PC-3 (cell line): ENCODE measurements at regions not wholly inside any gene's neighbourhood (a gene's known extent, or its start where the extent isn't known, plus 50 kb on each side); places are given as distances from the start of the nearest gene placed in this dataset.

Experiments
- ATAC-seq: fragments of 200-7000 bp; cut with Tn5 transposase; 2 replicates; pipeline ENCODE4 v1.9.1; 2020; ENCODE audit warnings: mild to moderate bottlenecking, moderate library complexity
- BruUV-seq: library from RNA; stranded (reverse); fragments of 400-500 nt; replicated peaks from 2 replicates; lab custom pipeline; 2021; lab: Mats Ljungman, UMichigan
- CTCF ChIA-PET: fragments of 300-600 bp; sonication (Branson Sonifier 250); formaldehyde crosslinking; loops from one replicate; lab custom pipeline; 2022; ENCODE audit warnings: antibody characterized with exemption; lab: Charles Lee
- POLR2A ChIA-PET: fragments of 300-600 bp; sonication (Branson Sonifier 250); formaldehyde crosslinking; loops from one replicate; lab custom pipeline; 2022; ENCODE audit warnings: antibody characterized with exemption; ENCODE audit not compliant: unreplicated experiment; lab: Charles Lee
- DNase-seq: peaks from one replicate; pipeline ENCODE4 v3.0.0-alpha.2; 2015
- H2AFZ ChIP-seq: fragments of 300-600 bp; sonication (generic); 2 replicates; pipeline ENCODE4 v1.6.0; 2016; ENCODE audit warnings: antibody characterized with exemption, low read length
- H3F3A ChIP-seq: fragments of 300-600 bp; sonication (generic); one replicate; pipeline ENCODE4 v1.6.0; 2017; ENCODE audit warnings: antibody characterized with exemption, low read length, control low read depth, mild to moderate bottlenecking; ENCODE audit not compliant: unreplicated experiment
- H3K27ac ChIP-seq: fragments of 300-600 bp; sonication (generic); 2 replicates; pipeline ENCODE4 v1.5.1; 2016; ENCODE audit warnings: mild to moderate bottlenecking, low read length
- H3K27me3 ChIP-seq: fragments of 300-600 bp; sonication (generic); 2 replicates; pipeline ENCODE4 v1.6.1; 2016; ENCODE audit warnings: low read length, mixed read lengths
- H3K36me3 ChIP-seq: fragments of 300-600 bp; sonication (generic); 2 replicates; pipeline ENCODE4 v1.6.1; 2016; ENCODE audit warnings: low read depth, mixed run types, low read length, mixed read lengths
- H3K4me1 ChIP-seq: fragments of 300-600 bp; sonication (generic); 2 replicates; pipeline ENCODE4 v1.5.1; 2016; ENCODE audit warnings: low read length; ENCODE audit not compliant: insufficient read depth
- H3K4me2 ChIP-seq: fragments of 300-600 bp; sonication (generic); 2 replicates; pipeline ENCODE4 v1.6.0; 2016; ENCODE audit warnings: low read length
- H3K4me3 ChIP-seq: fragments of 300-600 bp; sonication (generic); 2 replicates; pipeline ENCODE4 v1.5.1; 2016; ENCODE audit warnings: mild to moderate bottlenecking, low read length, mixed read lengths
- H3K79me2 ChIP-seq: fragments of 300-600 bp; sonication (generic); 2 replicates; pipeline ENCODE4 v1.6.1; 2017; ENCODE audit warnings: low read length, mixed read lengths
- H3K9ac ChIP-seq: fragments of 300-600 bp; sonication (generic); 2 replicates; pipeline ENCODE4 v1.6.0; 2016; ENCODE audit warnings: mild to moderate bottlenecking, low read length
- H3K9me2 ChIP-seq: fragments of 300-600 bp; sonication (generic); replicated peaks from 2 replicates; pipeline ENCODE4 v1.6.1; 2016; ENCODE audit warnings: mixed run types, low read length, mixed read lengths
- H3K9me3 ChIP-seq: fragments of 300-600 bp; sonication (generic); 2 replicates; pipeline ENCODE4 v1.6.1; 2016; ENCODE audit warnings: low read length, mixed read lengths
- H4K20me1 ChIP-seq: fragments of 300-600 bp; sonication (generic); 2 replicates; pipeline ENCODE4 v1.6.1; 2016; ENCODE audit warnings: low read length, mixed read lengths
- CTCF ChIP-seq: fragments of 300-600 bp; sonication (generic); conservative IDR thresholded peaks from 2 replicates; pipeline ENCODE4 v1.5.1; 2017; ENCODE audit warnings: antibody characterized with exemption, low read depth, mild to moderate bottlenecking, low read length
- EZH2 ChIP-seq: fragments of 300-600 bp; sonication (generic); IDR thresholded peaks from one replicate; pipeline ENCODE4 v1.6.1; 2017; ENCODE audit warnings: antibody characterized with exemption, mild to moderate bottlenecking, low read length; ENCODE audit not compliant: unreplicated experiment
- EZH2phosphoT487 ChIP-seq: fragments of 300-600 bp; sonication (generic); IDR thresholded peaks from 2 replicates; pipeline ENCODE4 v1.6.1; 2018; ENCODE audit warnings: mild to moderate bottlenecking, antibody characterized with exemption, low read length, borderline replicate concordance
- intact Hi-C: fragments of 100-400 bp; cut with micrococcal nuclease; formaldehyde crosslinking; loops from 2 replicates; pipeline ENCODE4 v1.9.0; 2023

- TF ChIP-seq EZH2: no peak
- no peak for TF ChIP-seq EZH2phosphoT487
- TF ChIP-seq CTCF: no peak
- intact Hi-C loops: no loop called here
- Histone ChIP-seq H3K4me1 (peaks cover 15% of the 10 kb centered on the region), H3K4me3 (no peak overlapping the region), H3K79me2 (no peaks in the 10 kb centered on the region), H3K4me2 (peak overlapping the region; percentile 6; the same call in 1 of the 2 replicates), H3F3A (no peaks in the 10 kb centered on the region), H3K9me3 (no peaks in the 10 kb centered on the region), H4K20me1 (no peaks in the 10 kb centered on the region), H3K9ac (no peak overlapping the region), H3K36me3 (no peaks in the 10 kb centered on the region), H3K27me3 (no peaks in the 10 kb centered on the region), H2AFZ (peak overlapping the region; percentile 29; the same call in 1 of the 2 replicates), H3K9me2 (no peaks in the 10 kb centered on the region), H3K27ac (no peak overlapping the region)
- ATAC-seq (no peak; the same call in 1 of the 2 replicates), DNase-seq (peak; percentile 53)
- no TSS peak for BruUV-seq
- CTCF ChIA-PET: no interaction called here
- POLR2A ChIA-PET: no interaction called here
Measured at GRCh38 chr12:94059394-94060368, 88.7 kb upstream of the PLXNC1 start.

GRCh38 chr12:94062194-94062593 is 86.2 kb upstream of the PLXNC1 start:
- H3K9ac ChIP-seq: no peak overlapping the region
- no peak overlapping the region for H3K4me3 ChIP-seq
- peaks cover 15% of the 10 kb centered on the region for H3K4me1 ChIP-seq
- no peaks in the 10 kb centered on the region for H3F3A ChIP-seq
- no peaks in the 10 kb centered on the region for H3K79me2 ChIP-seq
- no TSS peak for BruUV-seq
- no peaks in the 10 kb centered on the region for H3K27me3 ChIP-seq
- DNase-seq: no peak
- no peaks in the 10 kb centered on the region for H3K9me2 ChIP-seq
- no peak for TF ChIP-seq CTCF
- no peak for TF ChIP-seq EZH2
- no peak for TF ChIP-seq EZH2phosphoT487
- ChIA-PET POLR2A (no interaction called here), CTCF (no interaction called here)
- ATAC-seq: no peak
- no peaks in the 10 kb centered on the region for H3K9me3 ChIP-seq
- H3K36me3 ChIP-seq: no peaks in the 10 kb centered on the region
- no peaks in the 10 kb centered on the region for H4K20me1 ChIP-seq
- H3K4me2 ChIP-seq: no peak overlapping the region
- no peak overlapping the region for H2AFZ ChIP-seq
- intact Hi-C loops: no loop called here
- no peak overlapping the region for H3K27ac ChIP-seq
